Tibial nerve (tissue), 4 donors: ENCODE measurements at regions not wholly inside any gene's neighbourhood (a gene's known extent, or its start where the extent isn't known, plus 50 kb on each side); places are given as distances from the start of the nearest gene placed in this dataset.

Experiments
- CTCF ChIP-seq, 5 experiments: fragments of 200-600 bp in 3 of 5; fragments of 450-650 bp in 2 of 5; sonication (generic) in 3 of 5; IDR thresholded peaks; one replicate each; pipeline ENCODE4 v1.5.1; 2016 to 2019; ENCODE audit warnings: antibody characterized with exemption in 5 of 5, mild to moderate bottlenecking in 3 of 5, moderate library complexity in 2 of 5
- EP300 ChIP-seq, 2 donors: sonication (generic); formaldehyde crosslinking; IDR thresholded peaks; one replicate each; pipeline ENCODE4 v1.6.1; 2017; ENCODE audit warnings: antibody characterized with exemption in 2 of 2, mild to moderate bottlenecking in 1 of 2

GRCh38 chr6:166006900-166007301, 160.8 kb downstream of the TBXT start:
- TF ChIP-seq CTCF (IDR thresholded peaks at IDR 0.05) (no peak), EP300 (IDR thresholded peaks at IDR 0.05) (no peak)
